H1 (cell line): ENCODE measurements at regions not wholly inside any gene's neighbourhood (a gene's known extent, or its start where the extent isn't known, plus 50 kb on each side); places are given as distances from the start of the nearest gene placed in this dataset.

ENCODE experiments used
- CTCF ChIA-PET: fragments of 300-600 bp; sonication (Branson Sonifier 250); formaldehyde crosslinking; loops from one replicate; lab custom pipeline; 2021; ENCODE audit not compliant: partially characterized antibody; lab: Charles Lee
- POLR2A ChIA-PET: fragments of 300-600 bp; sonication (Branson Sonifier 250); formaldehyde crosslinking; loops from one replicate; lab custom pipeline; 2021; ENCODE audit warnings: inconsistent platforms; ENCODE audit not compliant: partially characterized antibody; lab: Charles Lee
- DNase-seq, 2 experiments: peaks; one replicate each; pipeline versions ENCODE4 v3.0.0 to v3.0.0-alpha.2; 2010 to 2022; ENCODE audit warnings: low spot score in 2 of 2, low read depth in 1 of 2, mixed read lengths in 1 of 2
- FAIRE-seq: peaks from 2 replicates; lab custom pipeline; 2011; peaks lifted over from hg19 to GRCh38; lab: Jason Lieb, UNC
- H2AFZ ChIP-seq: 2 replicates; pipeline ENCODE4 v1.8.1; 2012; ENCODE audit warnings: low read length, inconsistent platforms
- H2AK5ac ChIP-seq: 2 replicates; pipeline ENCODE4 v1.6.1; 2013; ENCODE audit warnings: low read depth, low read length
- H2BK120ac ChIP-seq: replicated peaks from 2 replicates; pipeline ENCODE3; 2013; ENCODE audit warnings: low read depth, low read length, inconsistent platforms
- H2BK12ac ChIP-seq: 2 replicates; pipeline ENCODE4 v1.6.1; 2013; ENCODE audit warnings: low read depth, low read length
- H2BK15ac ChIP-seq: 2 replicates; pipeline ENCODE4 v1.6.1; 2013; ENCODE audit warnings: low read length
- H2BK20ac ChIP-seq: 2 replicates; pipeline ENCODE4 v1.6.1; 2013; ENCODE audit warnings: low read length
- H2BK5ac ChIP-seq: 2 replicates; pipeline ENCODE4 v1.6.1; 2013; ENCODE audit warnings: low read depth, low read length
- H3K14ac ChIP-seq: 2 replicates; pipeline ENCODE4 v1.6.1; 2013; ENCODE audit warnings: inconsistent platforms; ENCODE audit not compliant: insufficient read length
- H3K18ac ChIP-seq: 2 replicates; pipeline ENCODE4 v1.6.1; 2013; ENCODE audit warnings: low read length; ENCODE audit errors: extremely low read depth
- H3K23ac ChIP-seq: 2 replicates; pipeline ENCODE4 v1.6.1; 2013; ENCODE audit warnings: inconsistent platforms; ENCODE audit not compliant: insufficient read length
- H3K23me2 ChIP-seq: 2 replicates; pipeline ENCODE4 v1.6.1; 2013; ENCODE audit warnings: low read depth, low read length
- H3K27ac ChIP-seq: 2 replicates; pipeline ENCODE4 v1.6.1; 2011; ENCODE audit warnings: low read depth, low read length, inconsistent platforms
- H3K27me3 ChIP-seq, 4 experiments: replicated peaks in 1 of 4; 1 replicate in 1 of 4; 2 replicates in 3 of 4; pipeline versions ENCODE4 v1.6.1 to v1.8.1; 2011 to 2013; ENCODE audit warnings: low read length in 3 of 4, mild to moderate bottlenecking in 3 of 4, inconsistent platforms in 2 of 4, mixed read lengths in 2 of 4, moderate library complexity in 1 of 4; ENCODE audit not compliant: control insufficient read depth in 3 of 4, insufficient read depth in 3 of 4; ENCODE audit errors: extremely low read depth in 1 of 4
- H3K36me3 ChIP-seq, 4 experiments: 2 replicates each; pipeline versions ENCODE4 v1.6.1 to v1.8.1; 2011 to 2013; ENCODE audit warnings: mild to moderate bottlenecking in 4 of 4, low read length in 3 of 4, moderate library complexity in 2 of 4, control low read depth in 1 of 4, inconsistent platforms in 1 of 4; ENCODE audit not compliant: insufficient read depth in 4 of 4, control insufficient read depth in 2 of 4
- H3K4ac ChIP-seq: replicated peaks from 2 replicates; pipeline ENCODE3; 2013; ENCODE audit warnings: low read length, low read depth, mixed read lengths, inconsistent platforms; ENCODE audit not compliant: insufficient read length
- H3K4me1 ChIP-seq, 4 experiments: replicated peaks in 1 of 4; 1 replicate in 1 of 4; 2 replicates in 3 of 4; pipeline versions ENCODE4 v1.6.1 to v1.8.1; 2011 to 2013; ENCODE audit warnings: low read length in 3 of 4, inconsistent platforms in 2 of 4, mixed read lengths in 1 of 4; ENCODE audit not compliant: insufficient read depth in 4 of 4, control insufficient read depth in 3 of 4
- H3K4me2 ChIP-seq, 2 experiments: 2 replicates each; pipeline versions ENCODE4 v1.6.1 to v1.8.1; 2011 to 2013; ENCODE audit warnings: low read depth in 2 of 2, low read length in 2 of 2, control low read depth in 1 of 2, inconsistent platforms in 1 of 2, mild to moderate bottlenecking in 1 of 2; ENCODE audit not compliant: insufficient read depth in 1 of 2
- H3K4me3 ChIP-seq, 4 experiments: fragments of 200-600, 300-600 bp in 1 of 4; sonication (generic), shearing (Covaris generic), sonication (Bioruptor Twin) in 1 of 4; 2 replicates each; pipeline versions ENCODE4 v1.5.1 to v1.8.1; 2011 to 2016; ENCODE audit warnings: low read length in 4 of 4, low read depth in 3 of 4, control low read depth in 2 of 4, inconsistent platforms in 2 of 4, mild to moderate bottlenecking in 2 of 4, mixed read lengths in 1 of 4, moderate library complexity in 1 of 4; ENCODE audit not compliant: insufficient read depth in 2 of 4; ENCODE audit errors: extremely low read depth in 1 of 4
- H3K56ac ChIP-seq: replicated peaks from 2 replicates; pipeline ENCODE3; 2013; ENCODE audit warnings: low read depth, mild to moderate bottlenecking, mixed read lengths, low read length, inconsistent platforms; ENCODE audit not compliant: insufficient read length
- H3K79me1 ChIP-seq: 2 replicates; pipeline ENCODE4 v1.6.1; 2013; ENCODE audit warnings: low read depth, low read length, control low read depth
- H3K79me2 ChIP-seq, 2 experiments: 2 replicates each; pipeline versions ENCODE4 v1.6.1 to v1.8.1; 2012 to 2013; ENCODE audit warnings: low read length in 2 of 2, mild to moderate bottlenecking in 2 of 2, inconsistent platforms in 1 of 2; ENCODE audit not compliant: insufficient read depth in 2 of 2, control insufficient read depth in 1 of 2
- H3K9ac ChIP-seq, 4 experiments: replicated peaks in 1 of 4; 1 replicate in 1 of 4; 2 replicates in 3 of 4; pipeline versions ENCODE4 v1.6.1 to v1.8.1; 2011 to 2013; ENCODE audit warnings: low read depth in 3 of 4, low read length in 3 of 4, control low read depth in 2 of 4, mild to moderate bottlenecking in 2 of 4, moderate library complexity in 2 of 4, inconsistent platforms in 1 of 4; ENCODE audit errors: extremely low read depth in 1 of 4
- H3K9me3 ChIP-seq, 2 experiments: 2 replicates each; pipeline versions ENCODE4 v1.6.1 to v1.8.1; 2012 to 2013; ENCODE audit warnings: mild to moderate bottlenecking in 2 of 2, moderate library complexity in 2 of 2, control low read depth in 1 of 2, inconsistent platforms in 1 of 2, low read depth in 1 of 2, low read length in 1 of 2, mixed read lengths in 1 of 2; ENCODE audit not compliant: insufficient read depth in 2 of 2
- H4K20me1 ChIP-seq, 2 experiments: replicated peaks in 1 of 2; 2 replicates each; pipeline versions ENCODE3 to v1.8.1; 2011 to 2013; ENCODE audit warnings: inconsistent platforms in 2 of 2, low read length in 2 of 2, mild to moderate bottlenecking in 1 of 2; ENCODE audit not compliant: insufficient read depth in 2 of 2, control insufficient read depth in 1 of 2
- H4K5ac ChIP-seq: 2 replicates; pipeline ENCODE4 v1.6.1; 2013; ENCODE audit warnings: low read length, low read depth, mixed read lengths, inconsistent platforms; ENCODE audit not compliant: insufficient read length
- H4K8ac ChIP-seq: 2 replicates; pipeline ENCODE4 v1.8.0; 2013; ENCODE audit warnings: mild to moderate bottlenecking, moderate library complexity, low read length, inconsistent platforms; ENCODE audit not compliant: insufficient read depth; ENCODE audit errors: extremely low read depth
- H4K91ac ChIP-seq: replicated peaks from 2 replicates; pipeline ENCODE3; 2013; ENCODE audit warnings: low read length, mixed read lengths, inconsistent platforms; ENCODE audit not compliant: insufficient read length
- ASH2L ChIP-seq: fragments of 200-600, 300-600 bp; sonication (generic); IDR thresholded peaks from one replicate; pipeline ENCODE4 v1.7.1; 2017; ENCODE audit warnings: low read length
- CBX5 ChIP-seq: fragments of 300-800, 300-1000 bp; sonication (generic); IDR thresholded peaks from 2 replicates; pipeline ENCODE4 v1.7.1; 2016; ENCODE audit warnings: antibody characterized with exemption, low read length, low read depth
- EP300 ChIP-seq, 2 experiments: IDR thresholded peaks; 1 replicate in 1 of 2; 2 replicates in 1 of 2; pipeline ENCODE4 v1.6.1; 2011 to 2012; ENCODE audit warnings: low read depth in 2 of 2, low read length in 2 of 2, mild to moderate bottlenecking in 2 of 2, borderline replicate concordance in 1 of 2, inconsistent platforms in 1 of 2, moderate library complexity in 1 of 2
- GTF2F1 ChIP-seq: IDR thresholded peaks from 2 replicates; pipeline ENCODE4 v1.6.1; 2012; ENCODE audit warnings: low read depth, low read length, improper control_type of control experiment, borderline replicate concordance
- HDAC6 ChIP-seq: IDR thresholded peaks from one replicate; pipeline ENCODE4 v1.7.1; 2012; ENCODE audit warnings: low read depth, mild to moderate bottlenecking, inconsistent platforms, low read length, moderate library complexity
- KDM1A ChIP-seq: fragments of 200-600, 300-600 bp; sonication (generic); IDR thresholded peaks from 2 replicates; pipeline ENCODE4 v1.7.1; 2016; ENCODE audit warnings: mild to moderate bottlenecking, low read length, borderline replicate concordance
- KDM4A ChIP-seq: IDR thresholded peaks from one replicate; pipeline ENCODE4 v1.7.1; 2012; ENCODE audit warnings: low read depth, mild to moderate bottlenecking, moderate library complexity, low read length, inconsistent platforms; ENCODE audit not compliant: severe bottlenecking
- KDM5A ChIP-seq: fragments of 200-600 bp; IDR thresholded peaks from 2 replicates; pipeline ENCODE4 v1.7.1; 2012; ENCODE audit warnings: mild to moderate bottlenecking, low read length, inconsistent platforms, mixed read lengths
- POLR2A ChIP-seq, 2 experiments: IDR thresholded peaks; 1 replicate in 1 of 2; 2 replicates in 1 of 2; pipeline ENCODE4 v1.6.1; 2011; ENCODE audit warnings: low read depth in 2 of 2, low read length in 2 of 2, mild to moderate bottlenecking in 2 of 2; ENCODE audit errors: control extremely low read depth in 1 of 2
- RNF2 ChIP-seq: fragments of 200-900, 300-1000 bp; sonication (generic); IDR thresholded peaks from 2 replicates; pipeline ENCODE4 v1.7.1; 2016; ENCODE audit warnings: borderline replicate concordance, low read depth, mild to moderate bottlenecking, antibody characterized with exemption, low read length; ENCODE audit not compliant: poor library complexity, severe bottlenecking; ENCODE audit errors: missing control alignments
- SP4 ChIP-seq: IDR thresholded peaks from 2 replicates; pipeline ENCODE4 v1.6.1; 2012; ENCODE audit warnings: low read length, inconsistent platforms
- TCF12 ChIP-seq: IDR thresholded peaks from 2 replicates; pipeline ENCODE4 v1.6.1; 2011; ENCODE audit warnings: low read depth, mild to moderate bottlenecking, low read length
- WGBS, 2 experiments: shearing (Covaris generic) in 1 of 2; methylation state at CpG; one replicate each; pipeline versions ENCODE4 v1.1.6 to v1.1.7; 2013 to 2015; ENCODE audit warnings: low lambda C conversion rate in 2 of 2, mixed read lengths in 2 of 2, inconsistent platforms in 1 of 2, low coverage in 1 of 2, missing lambda C conversion rate in 1 of 2; ENCODE audit not compliant: insufficient replicate concordance in 2 of 2, insufficient coverage in 1 of 2, insufficient read length in 1 of 2; ENCODE audit errors: extremely low coverage in 1 of 2, missing lambda C conversion rate in 1 of 2; 5-methylcytosine and 5-hydroxymethylcytosine counted together
- TF ChIP-seq, protein P1 (sequence below): IDR thresholded peaks from 2 replicates; pipeline ENCODE4 v1.6.1; 2011; ENCODE audit warnings: low read depth, mild to moderate bottlenecking, low read length; ENCODE audit not compliant: insufficient read depth

DNA sequence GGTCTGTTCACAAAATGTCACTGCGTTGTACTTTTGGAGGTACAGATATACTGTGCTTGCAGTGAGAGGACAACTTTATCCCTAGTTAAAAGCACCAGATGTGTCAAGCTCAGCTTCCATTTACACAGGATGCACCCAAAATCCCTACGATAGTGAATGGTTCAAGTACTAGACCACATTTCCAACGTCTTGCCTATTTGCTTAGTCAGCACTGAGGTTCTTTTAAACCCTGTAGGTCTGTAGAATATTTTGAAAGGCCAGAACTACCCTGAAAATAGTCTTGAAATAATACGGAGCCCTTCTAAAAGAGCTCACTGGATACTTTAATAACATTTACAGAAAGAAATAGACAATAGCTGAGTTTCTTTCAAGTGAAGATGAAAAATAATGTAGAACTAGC lies 466.1 kb downstream of the FUT8 start:
- H3K4me2 ChIP-seq: no peak overlapping the region
- no peaks in the 10 kb centered on the region for H3K79me2 ChIP-seq
- TF ChIP-seq EP300 (IDR thresholded peaks at IDR 0.05; ENCODE audit: borderline replicate concordance in 1 of 2, low read depth in 2 of 2, low read length in 2 of 2) (no peak), SP4 (no peak), GTF2F1 (no peak), HDAC6 (no peak), POLR2A (IDR thresholded peaks at IDR 0.05; ENCODE audit: control extremely low read depth in 1 of 2, low read depth in 2 of 2, low read length in 2 of 2) (no peak), KDM5A (no peak), ASH2L (no peak), RNF2 (no peak), TCF12 (no peak), KDM4A (no peak), CBX5 (no peak), KDM1A (no peak)
- TF ChIP-seq, protein P1, sequence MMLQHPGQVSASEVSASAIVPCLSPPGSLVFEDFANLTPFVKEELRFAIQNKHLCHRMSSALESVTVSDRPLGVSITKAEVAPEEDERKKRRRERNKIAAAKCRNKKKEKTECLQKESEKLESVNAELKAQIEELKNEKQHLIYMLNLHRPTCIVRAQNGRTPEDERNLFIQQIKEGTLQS: no peak
- TF ChIP-seq, all 59 proteins: peak for 0
- no peak overlapping the region for H2BK5ac ChIP-seq
- POLR2A ChIA-PET: no interaction called here
- DNase-seq (no peak), FAIRE-seq (no peak)
- no peaks in the 10 kb centered on the region for H4K20me1 ChIP-seq
- H3K4me3 ChIP-seq: no peak overlapping the region
- no peak overlapping the region for H3K23ac ChIP-seq
- no peak overlapping the region for H3K27ac ChIP-seq
- H3K14ac ChIP-seq: no peak overlapping the region
- H2BK120ac ChIP-seq: no peak overlapping the region
- no peak overlapping the region for H4K8ac ChIP-seq
- no peaks in the 10 kb centered on the region for H3K4me1 ChIP-seq
- no peak overlapping the region for H3K18ac ChIP-seq
- no peak overlapping the region for H3K56ac ChIP-seq
- no peak overlapping the region for H2AK5ac ChIP-seq
- H3K79me1 ChIP-seq: no peaks in the 10 kb centered on the region
- no peak overlapping the region for H2BK12ac ChIP-seq
- CTCF ChIA-PET: interaction anchor here (1.0 to 2.7 kb wide), 4 partner anchors 11 to 468 kb away, joined by 3 to 9 read pairs (median 4); no protein-coding TSS in a partner anchor
- H2BK15ac ChIP-seq: no peak overlapping the region
- H3K27me3 ChIP-seq: no peaks in the 10 kb centered on the region
- no peak overlapping the region for H3K4ac ChIP-seq
- 93% methylated on average over 4 of the region's 4 CpGs; no CpG with 5 or more reads in 1 of the 2 experiments for WGBS, 2 experiments
- no peak overlapping the region for H4K5ac ChIP-seq
- no peak overlapping the region for H3K9ac ChIP-seq
- no peaks in the 10 kb centered on the region for H3K23me2 ChIP-seq
- H3K9me3 ChIP-seq: no peaks in the 10 kb centered on the region
- no peak overlapping the region for H2BK20ac ChIP-seq
- H2AFZ ChIP-seq: no peak overlapping the region
- no peak overlapping the region for H4K91ac ChIP-seq
- H3K36me3 ChIP-seq: no peaks in the 10 kb centered on the region
